Stimulated activated CD8-positive, alpha-beta memory T cell treated with anti-CD3 and anti-CD28 coated beads, Interleukin-15, amount 100 ng/mL, for 24 hours (primary cell): ENCODE measurements at regions not wholly inside any gene's neighbourhood (a gene's known extent, or its start where the extent isn't known, plus 50 kb on each side); places are given as distances from the start of the nearest gene placed in this dataset.
"Not testable (repeated sequence)": the region's sequence is repeated elsewhere in the genome, so short reads cannot be mapped to it uniquely, and the experiment has no call there.

Experiments
- DNase-seq: peaks from one replicate; pipeline ENCODE4 v3.0.0-alpha.2; 2020; ENCODE audit warnings: low read depth

DNA sequence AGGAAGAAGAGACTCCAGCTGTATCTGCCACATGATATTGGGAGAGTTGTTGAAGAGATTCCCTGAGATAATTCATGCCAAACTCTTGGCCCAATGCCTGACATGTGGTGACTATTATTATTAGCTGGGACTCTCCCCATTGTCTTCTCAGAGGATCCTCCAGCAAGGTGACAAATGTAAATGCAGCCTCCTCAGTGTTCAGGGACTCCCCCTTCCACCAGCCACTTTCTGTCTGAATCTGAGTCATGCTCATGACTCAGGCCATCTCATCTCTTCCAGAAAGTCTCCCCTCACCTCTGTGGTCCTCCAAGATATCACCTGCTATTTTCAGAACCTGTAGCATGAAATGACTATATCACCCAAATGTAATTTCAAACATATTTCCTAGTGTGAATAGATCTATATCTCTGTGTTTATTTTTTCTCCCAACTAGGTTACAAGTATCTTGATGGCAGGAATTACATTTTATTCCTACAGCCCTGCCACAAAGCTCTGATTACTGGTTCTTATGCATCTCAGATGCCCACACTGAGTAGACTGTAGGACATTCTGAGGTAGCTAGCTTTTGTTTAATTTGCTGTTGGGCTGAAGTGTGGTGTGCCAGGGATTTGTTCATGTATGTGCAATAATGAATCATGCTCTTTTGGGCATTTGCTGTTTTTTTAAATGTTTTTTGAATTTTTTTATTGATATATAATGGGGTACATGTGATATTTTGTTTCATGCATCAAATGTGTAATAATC lies 126.6 kb upstream of the IL12B start:
- no peak for DNase-seq

DNA sequence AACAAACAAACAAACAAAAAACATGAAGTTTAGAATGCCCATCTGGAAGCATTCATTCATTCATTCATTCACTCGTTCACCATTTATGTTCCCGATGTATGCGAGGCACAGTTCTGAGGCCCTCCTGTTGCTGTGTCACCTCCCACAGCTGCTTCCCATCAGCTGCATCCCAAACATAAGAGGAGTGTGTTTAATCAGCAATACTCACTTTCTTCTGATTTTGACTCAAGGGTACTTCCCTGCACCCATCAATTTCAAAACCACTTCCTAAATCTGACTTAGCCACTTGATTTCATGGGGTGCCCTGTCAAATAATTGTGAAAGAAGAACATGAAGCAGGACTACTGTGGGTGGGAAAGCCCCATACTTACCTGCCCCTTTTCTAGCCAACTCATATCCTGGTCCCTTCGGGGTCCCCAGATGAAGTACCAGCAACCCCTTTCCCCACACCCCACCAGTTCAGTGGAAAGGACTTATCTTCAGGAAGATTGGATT lies 128.0 kb upstream of the IL12B start:
- no peak for DNase-seq

DNA sequence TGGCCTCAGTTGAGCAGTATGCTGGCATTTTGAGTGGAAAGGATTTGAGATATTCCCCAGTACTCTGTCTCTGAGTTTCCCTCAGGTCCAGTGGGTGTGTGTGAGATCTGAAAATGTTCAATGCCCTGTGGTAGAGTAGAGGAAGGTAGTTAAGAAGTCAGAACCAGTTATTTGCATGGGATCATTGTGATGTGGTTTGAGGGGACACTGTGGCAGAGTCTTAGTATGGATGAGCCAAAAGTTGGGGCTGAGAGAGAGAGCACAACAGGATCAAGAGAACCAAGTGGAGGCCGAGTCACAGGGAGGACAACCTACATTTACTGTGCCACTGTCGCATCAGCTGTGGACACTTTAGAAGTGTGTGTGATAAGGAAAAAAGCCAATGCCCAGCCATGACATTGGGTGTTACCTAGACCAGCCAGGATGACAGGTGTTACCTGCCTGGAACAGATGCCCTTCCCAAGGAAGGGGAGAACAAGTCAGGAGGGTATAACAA lies 128.9 kb upstream of the IL12B start:
- no peak for DNase-seq

DNA sequence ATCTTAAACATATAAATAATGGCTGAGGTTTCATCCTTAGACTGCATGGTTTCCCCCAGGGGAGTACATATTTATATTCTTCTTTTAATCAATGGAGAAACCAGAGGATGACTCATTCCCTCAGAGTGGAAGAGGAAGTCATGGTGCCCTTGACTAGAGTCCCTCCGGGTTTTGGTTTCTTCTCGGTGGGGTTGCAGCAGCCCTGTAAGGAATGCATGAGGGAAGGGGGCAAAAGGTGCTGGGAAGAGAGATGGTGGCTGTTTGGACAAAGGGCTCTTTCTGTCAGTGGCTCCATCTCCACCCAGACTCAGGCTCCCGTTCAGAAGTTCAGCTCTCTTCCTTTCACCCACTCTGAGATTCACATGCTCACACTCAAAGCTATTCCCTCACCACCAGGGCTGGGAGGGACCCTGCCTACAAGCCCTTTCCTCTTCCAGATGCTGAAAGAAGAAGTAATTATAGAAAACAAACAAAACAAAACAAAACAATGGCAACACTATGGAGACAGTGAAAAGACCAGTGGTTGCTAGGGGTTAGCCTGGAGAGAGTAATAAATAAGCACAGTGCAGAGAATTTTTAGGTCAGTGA lies 129.8 kb upstream of the IL12B start:
- no peak for DNase-seq

GRCh38 chr5:159463590-159464321 lies 133.5 kb upstream of the IL12B start:
- no peak for DNase-seq

DNA sequence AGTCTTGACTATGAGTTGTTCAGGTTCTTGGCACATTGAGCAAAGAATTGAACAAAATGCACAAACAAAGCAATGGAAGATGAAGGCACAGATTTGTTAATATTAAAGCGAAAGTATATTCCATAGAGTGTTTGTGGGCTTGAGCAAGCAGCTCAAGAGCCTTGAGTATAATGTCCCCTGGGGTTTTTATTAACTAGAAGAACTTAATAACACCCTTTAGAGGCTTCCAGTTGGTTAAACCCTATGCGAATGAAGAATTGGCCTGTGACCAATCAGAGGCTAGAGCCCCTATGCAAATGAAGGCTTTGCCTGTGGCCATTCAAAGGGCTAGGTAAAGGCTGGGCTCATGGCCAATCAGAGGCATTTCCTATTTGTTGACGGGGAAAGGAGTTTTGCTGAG lies 135.3 kb upstream of the IL12B start:
- DNase-seq = no peak

DNA sequence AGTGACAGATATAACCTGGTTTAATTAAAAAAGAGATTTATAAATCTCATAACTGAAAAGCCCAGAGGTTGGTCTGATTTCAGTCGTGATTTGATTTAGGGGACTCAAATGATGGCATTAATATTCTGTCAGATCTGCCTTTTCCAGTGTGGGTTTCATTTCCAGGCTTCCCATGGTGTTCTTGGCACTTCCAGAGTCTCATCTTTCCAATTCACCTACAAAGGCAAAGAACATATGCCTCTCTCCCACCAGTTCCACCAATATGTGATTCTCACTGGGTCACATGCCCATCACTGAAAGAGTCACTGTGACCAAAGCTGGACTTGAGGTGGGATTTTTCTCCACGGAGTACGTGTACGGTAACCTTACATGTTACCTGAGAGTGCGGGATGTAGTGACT lies 137.4 kb upstream of the IL12B start:
- no peak for DNase-seq

DNA sequence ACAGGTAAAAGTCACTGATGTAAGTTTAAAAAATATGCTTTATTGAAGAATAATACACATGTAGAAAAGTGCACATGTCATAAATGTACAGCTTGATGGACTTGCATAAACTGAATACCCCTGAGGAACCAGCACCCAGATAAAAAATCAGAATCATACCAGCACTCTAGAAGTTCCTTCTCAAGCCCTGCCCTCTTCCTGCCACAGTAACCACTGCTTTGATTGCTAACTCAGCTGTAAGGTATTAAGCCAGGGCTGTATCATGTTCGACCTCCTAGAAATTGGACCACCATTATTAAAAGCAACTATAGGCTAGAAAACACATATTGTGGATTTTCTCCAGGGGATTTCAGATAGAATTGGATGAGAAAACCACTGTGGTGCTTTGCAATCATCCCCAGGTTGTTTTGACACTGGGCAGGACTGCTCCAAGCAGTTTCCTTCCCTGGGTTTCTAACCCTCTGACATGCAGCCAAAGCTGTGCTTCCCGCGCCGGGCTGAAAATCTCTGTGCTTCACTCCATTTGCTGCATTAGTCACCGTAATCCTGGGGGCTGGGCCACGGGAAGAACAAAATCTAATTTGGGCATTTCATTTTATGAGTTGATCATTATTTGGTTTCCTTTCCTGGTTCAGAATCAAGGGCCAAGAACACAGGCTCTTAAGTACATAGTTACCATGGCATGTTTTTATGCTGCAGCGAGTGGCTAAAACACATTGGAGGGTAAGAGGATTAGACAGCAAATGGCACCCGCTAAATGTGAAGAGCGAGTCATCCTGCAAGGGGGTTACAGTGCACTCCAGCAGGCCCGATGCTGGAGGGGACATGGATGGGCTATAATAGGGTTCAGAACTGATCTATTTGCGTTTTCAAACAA lies 139.4 kb upstream of the IL12B start:
- DNase-seq = no peak

DNA sequence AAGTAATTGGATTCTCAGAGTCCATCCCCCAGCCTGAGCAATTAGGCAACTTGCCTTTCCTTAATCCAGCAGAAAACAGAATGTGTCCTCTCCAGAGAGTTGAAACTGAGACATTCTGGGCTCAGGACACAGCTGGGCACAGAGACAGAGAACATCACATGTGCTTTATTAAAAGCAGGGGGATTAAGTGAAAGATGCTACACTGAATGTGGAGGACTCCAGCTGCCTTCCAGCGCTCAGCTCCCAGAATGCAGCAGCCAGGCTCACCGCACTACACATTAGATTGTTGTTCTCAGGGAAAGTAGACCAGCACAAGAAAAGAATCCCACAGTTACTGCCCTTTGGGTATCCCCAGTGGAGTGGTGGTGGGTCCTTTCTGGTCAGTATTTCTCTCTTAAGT lies 141.6 kb upstream of the IL12B start:
- DNase-seq = no peak

DNA sequence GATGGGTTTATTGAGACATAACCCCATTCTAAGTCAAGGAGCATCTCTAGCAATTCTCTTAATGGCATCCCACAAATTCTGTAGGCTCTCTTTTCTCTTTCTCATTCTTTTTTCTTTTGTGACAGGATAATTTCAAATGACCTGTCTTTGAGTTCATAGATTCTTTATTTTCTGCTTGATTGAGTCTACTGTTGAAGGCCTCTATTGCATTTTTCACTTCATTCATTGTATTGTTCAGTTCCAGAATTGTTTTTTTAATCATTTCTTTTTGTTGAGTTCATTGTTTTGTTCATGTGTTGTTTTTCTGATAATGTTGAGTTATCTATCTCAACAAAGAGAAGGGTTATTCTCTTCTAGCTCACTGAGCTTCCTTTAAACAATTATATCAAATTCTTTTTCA lies 144.7 kb upstream of the IL12B start:
- no peak for DNase-seq

DNA sequence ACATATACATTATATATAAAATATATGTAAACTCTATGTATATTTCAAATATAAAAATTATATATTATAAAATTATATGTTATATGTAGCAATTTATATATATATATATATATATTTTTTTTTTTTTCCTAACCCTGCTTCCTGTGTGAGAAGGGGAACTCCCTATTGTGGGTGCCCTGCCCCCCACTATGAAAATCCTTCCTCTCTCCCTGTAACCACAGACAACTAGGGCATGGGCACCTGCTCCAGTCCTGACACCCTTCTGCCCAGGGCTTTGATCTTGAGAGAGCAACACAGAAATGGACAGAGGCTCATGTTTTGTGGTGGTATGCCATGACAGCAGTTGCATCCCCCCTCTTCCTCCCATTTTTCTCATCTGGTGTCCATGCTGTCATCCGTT lies 148.7 kb upstream of the IL12B start:
- no peak for DNase-seq

DNA sequence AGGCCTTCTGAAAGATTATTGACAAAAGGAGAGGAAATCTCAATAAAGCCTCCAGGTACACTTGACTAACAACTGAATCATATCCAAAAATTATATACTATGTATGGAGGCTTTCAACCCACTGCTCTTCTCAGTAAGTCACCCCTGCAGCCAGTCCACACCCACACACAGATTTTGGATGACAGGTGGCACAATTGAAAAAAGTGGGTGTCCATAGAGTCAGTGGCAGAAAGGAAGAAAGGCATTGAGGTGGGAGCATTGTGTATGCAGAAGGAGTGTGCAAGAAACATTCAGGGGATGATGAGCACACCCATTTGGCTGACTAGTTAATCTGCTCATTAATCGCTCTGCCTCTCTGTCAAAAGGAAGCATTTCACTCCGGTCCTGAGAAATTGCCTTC lies 150.6 kb upstream of the IL12B start:
- no peak for DNase-seq

DNA sequence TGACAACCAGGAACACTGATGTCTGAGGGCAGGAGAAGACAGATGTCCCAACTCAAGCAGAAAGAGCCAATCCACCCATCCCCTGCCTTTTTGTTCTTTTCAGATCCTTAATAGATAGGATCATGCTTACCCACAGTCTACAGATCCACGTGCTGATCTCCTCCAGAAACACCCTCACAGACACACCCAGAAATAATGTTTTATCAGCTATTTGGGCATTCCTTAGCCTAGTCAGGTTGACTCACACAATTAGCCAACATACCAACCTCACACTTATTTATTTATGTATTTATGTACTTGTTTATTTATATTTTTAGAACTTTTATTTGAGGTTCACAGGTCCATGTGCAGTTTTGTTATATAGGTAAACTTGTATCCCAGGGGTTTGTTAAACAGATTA lies 151.5 kb upstream of the IL12B start:
- no peak for DNase-seq

DNA sequence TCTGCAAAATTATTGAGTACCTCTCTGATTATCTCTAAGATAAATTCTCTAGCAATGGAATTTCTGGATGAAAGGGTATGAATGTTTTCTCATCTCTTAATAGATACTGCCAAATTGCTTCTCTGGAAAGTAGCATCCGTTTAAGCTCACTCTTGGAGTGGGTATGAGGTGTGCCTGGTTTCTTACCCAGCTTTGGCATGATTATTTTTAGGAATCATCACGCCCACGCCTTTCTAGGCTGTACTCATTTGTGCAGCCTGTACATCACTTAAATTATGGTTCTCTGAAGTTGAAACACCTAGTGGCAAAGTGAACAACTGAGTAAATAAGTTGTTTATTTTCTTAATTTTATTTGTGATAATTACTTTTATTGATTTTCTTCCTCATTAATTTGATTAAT lies 156.5 kb upstream of the IL12B start:
- no peak for DNase-seq

GRCh38 chr5:159488516-159488915 lies 158.2 kb upstream of the IL12B start:
- DNase-seq = no peak

- no peak for DNase-seq
Measured at GRCh38 chr5:159489779-159490178, 159.5 kb upstream of the IL12B start.

GRCh38 chr5:159490507-159490906 lies 160.2 kb upstream of the IL12B start:
- no peak for DNase-seq

GRCh38 chr5:159493696-159494095 lies 163.4 kb upstream of the IL12B start:
- DNase-seq = no peak

DNA sequence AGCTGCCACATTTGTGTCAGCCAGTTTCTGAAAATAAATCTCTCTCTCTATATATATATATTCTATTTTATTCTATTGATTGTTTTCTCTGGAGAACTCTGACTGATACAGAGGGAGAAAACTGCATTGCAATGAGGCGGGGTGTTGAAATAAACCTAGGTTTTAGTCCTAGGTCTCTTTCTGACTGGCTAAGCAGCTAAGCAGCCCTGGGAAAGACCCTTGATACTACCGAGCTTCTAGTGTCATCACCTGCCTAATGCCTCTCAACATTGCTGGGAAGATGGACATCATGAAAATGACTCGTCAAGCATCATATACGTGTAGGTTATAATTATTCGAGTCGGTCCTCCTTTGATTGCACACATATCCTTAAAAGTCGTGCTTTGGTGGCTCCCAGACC lies 166.5 kb upstream of the IL12B start:
- DNase-seq = no peak

- no peak for DNase-seq
Measured at GRCh38 chr5:159497221-159497620, 166.9 kb upstream of the IL12B start.

- no peak for DNase-seq
Measured at GRCh38 chr5:159498630-159499029, 168.3 kb upstream of the IL12B start.

- not testable (repeated sequence) for DNase-seq
Measured at GRCh38 chr5:159502116-159502515, 171.8 kb upstream of the IL12B start.
